HCT116 (cell line): ENCODE measurements at regions not wholly inside any gene's neighbourhood (a gene's known extent, or its start where the extent isn't known, plus 50 kb on each side); places are given as distances from the start of the nearest gene placed in this dataset.

Experiments used
- ATAC-seq: fragments of 200-7000 bp; cut with Tn5 transposase; 2 replicates; pipeline ENCODE4 v1.9.1; 2020; ENCODE audit warnings: mild to moderate bottlenecking, moderate library complexity
- BruUV-seq: library from RNA; stranded (reverse); fragments of 400-500 nt; replicated peaks from 2 replicates; lab custom pipeline; 2021; lab: Mats Ljungman, UMichigan
- CTCF ChIA-PET: fragments of 300-600 bp; sonication (Branson Sonifier 250); formaldehyde crosslinking; loops from one replicate; lab custom pipeline; 2021; ENCODE audit warnings: antibody characterized with exemption; lab: Charles Lee
- POLR2A ChIA-PET: fragments of 300-600, 350-600 bp; sonication (Branson Sonifier 250); formaldehyde crosslinking; loops from one replicate; lab custom pipeline; 2021; ENCODE audit warnings: antibody characterized with exemption; lab: Charles Lee
- RAD21 ChIA-PET, 2 experiments: fragments of 300-600 bp; sonication (Branson Sonifier 250); formaldehyde crosslinking; loops; one replicate each; lab custom pipeline; 2023; ENCODE audit warnings: low total read pairs in 2 of 2; ENCODE audit not compliant: uncharacterized antibody in 2 of 2, unreplicated experiment in 2 of 2, low non-redundant PET in 1 of 2; lab: Charles Lee
- DNase-seq: peaks from one replicate; pipeline ENCODE4 v3.0.0-alpha.2; 2010; ENCODE audit warnings: low read depth, low spot score
- H2AFZ ChIP-seq: fragments of 200-600 bp; shearing (Covaris generic), sonication (generic); 2 replicates; pipeline ENCODE4 v1.6.1; 2017; ENCODE audit warnings: low read depth, mixed run types, mixed read lengths, antibody characterized with exemption, low read length; ENCODE audit not compliant: poor library complexity, severe bottlenecking
- H3K27ac ChIP-seq: 2 replicates; pipeline ENCODE4 v1.5.1; 2012; ENCODE audit warnings: low read depth, low read length
- H3K27me3 ChIP-seq: fragments of 200-600 bp; sonication (generic); 2 replicates; pipeline ENCODE4 v1.6.1; 2016; ENCODE audit warnings: mixed run types, low read length, mixed read lengths; ENCODE audit not compliant: insufficient read depth
- H3K36me3 ChIP-seq, 2 experiments: fragments of 200-500 bp in 1 of 2; fragments of 200-600 bp in 1 of 2; sonication (Bioruptor generic) in 1 of 2; sonication (generic) in 1 of 2; 2 replicates each; pipeline versions ENCODE4 v1.5.1 to v1.6.1; 2014 to 2016; ENCODE audit warnings: low read length in 2 of 2, inconsistent platforms in 1 of 2, mixed read lengths in 1 of 2, mixed run types in 1 of 2; ENCODE audit not compliant: insufficient read depth in 2 of 2, control insufficient read depth in 1 of 2
- H3K4me1 ChIP-seq, 2 experiments: fragments of 200-600 bp in 1 of 2; sonication (generic) in 1 of 2; 2 replicates each; pipeline versions ENCODE4 v1.5.1 to v1.6.1; 2012 to 2017; ENCODE audit warnings: low read length in 2 of 2, inconsistent platforms in 1 of 2, mild to moderate bottlenecking in 1 of 2, mixed read lengths in 1 of 2, mixed run types in 1 of 2, moderate library complexity in 1 of 2; ENCODE audit not compliant: insufficient read depth in 2 of 2, control insufficient read depth in 1 of 2
- H3K4me2 ChIP-seq: fragments of 200-600 bp; sonication (generic); 2 replicates; pipeline ENCODE4 v1.6.1; 2017; ENCODE audit warnings: mixed run types, low read length, mixed read lengths
- H3K4me3 ChIP-seq, 2 experiments: fragments of 200-600 bp in 1 of 2; sonication (generic) in 1 of 2; replicated peaks in 1 of 2; 2 replicates each; pipeline ENCODE4 v1.5.1; 2011 to 2016; ENCODE audit warnings: low read length in 2 of 2, control low read depth in 1 of 2, low read depth in 1 of 2, mild to moderate bottlenecking in 1 of 2, mixed read lengths in 1 of 2, mixed run types in 1 of 2
- H3K79me2 ChIP-seq: fragments of 200-600 bp; sonication (generic); 2 replicates; pipeline ENCODE4 v1.6.1; 2017; ENCODE audit warnings: mild to moderate bottlenecking, mixed run types, low read length, moderate library complexity, mixed read lengths; ENCODE audit not compliant: insufficient read depth
- H3K9ac ChIP-seq: fragments of 200-600 bp; sonication (generic); 2 replicates; pipeline ENCODE4 v1.6.1; 2016; ENCODE audit warnings: low read length, mixed read lengths
- H3K9me2 ChIP-seq: fragments of 200-600 bp; sonication (generic), shearing (Covaris generic); 2 replicates; pipeline ENCODE4 v1.6.1; 2017; ENCODE audit warnings: mixed run types, mild to moderate bottlenecking, moderate library complexity; ENCODE audit not compliant: insufficient read depth
- H3K9me3 ChIP-seq, 2 experiments: fragments of 200-500 bp in 1 of 2; fragments of 200-600 bp in 1 of 2; sonication (Bioruptor generic) in 1 of 2; sonication (generic) in 1 of 2; 2 replicates each; pipeline ENCODE4 v1.6.1; 2014 to 2017; ENCODE audit warnings: low read length in 2 of 2, mixed read lengths in 2 of 2, inconsistent platforms in 1 of 2, low read depth in 1 of 2, mild to moderate bottlenecking in 1 of 2, mixed run types in 1 of 2, moderate library complexity in 1 of 2; ENCODE audit not compliant: control insufficient read depth in 1 of 2, insufficient read depth in 1 of 2
- H4K20me1 ChIP-seq: fragments of 200-600 bp; sonication (generic), shearing (Covaris generic); 2 replicates; pipeline ENCODE4 v1.6.1; 2017; ENCODE audit warnings: mixed run types, mild to moderate bottlenecking, moderate library complexity; ENCODE audit not compliant: insufficient read depth
- CBX3 ChIP-seq: IDR thresholded peaks from 2 replicates; pipeline ENCODE4 v1.6.1; 2012; ENCODE audit warnings: low read depth
- CEBPB ChIP-seq: IDR thresholded peaks from 2 replicates; pipeline ENCODE4 v1.6.1; 2012; ENCODE audit warnings: low read depth
- ELF1 ChIP-seq: IDR thresholded peaks from 2 replicates; pipeline ENCODE4 v1.6.1; 2012; ENCODE audit warnings: low read depth, borderline replicate concordance
- EZH2 ChIP-seq: fragments of 200-600 bp; sonication (generic); IDR thresholded peaks from 2 replicates; pipeline ENCODE4 v1.6.1; 2017; ENCODE audit warnings: antibody characterized with exemption, mixed run types
- EZH2phosphoT487 ChIP-seq: fragments of 200-600 bp; IDR thresholded peaks from 2 replicates; pipeline ENCODE4 v1.6.1; 2018; ENCODE audit warnings: antibody characterized with exemption, borderline replicate concordance
- POLR2AphosphoS5 ChIP-seq: IDR thresholded peaks from 2 replicates; pipeline ENCODE4 v1.6.1; 2011; ENCODE audit warnings: mild to moderate bottlenecking, low read depth, low read length, moderate library complexity
- RAD21 ChIP-seq: IDR thresholded peaks from 2 replicates; pipeline ENCODE4 v1.6.1; 2012; ENCODE audit warnings: low read depth, mild to moderate bottlenecking
- REST ChIP-seq: IDR thresholded peaks from 2 replicates; pipeline ENCODE4 v1.6.1; 2012; ENCODE audit warnings: low read depth
- SIN3A ChIP-seq: IDR thresholded peaks from 2 replicates; pipeline ENCODE4 v1.6.1; 2012; ENCODE audit warnings: low read depth
- SRF ChIP-seq: IDR thresholded peaks from 2 replicates; pipeline ENCODE4 v1.6.1; 2012; ENCODE audit warnings: low read depth
- YY1 ChIP-seq: IDR thresholded peaks from 2 replicates; pipeline ENCODE4 v1.6.1; 2011; ENCODE audit warnings: low read length, low read depth, moderate library complexity, mild to moderate bottlenecking; ENCODE audit not compliant: insufficient replicate concordance; ENCODE audit errors: extremely low read depth
- ZFX ChIP-seq: fragments of 450-650 bp; IDR thresholded peaks from 2 replicates; pipeline ENCODE4 v1.6.1; 2017
- ZNF274 ChIP-seq: fragments of 200-500 bp; sonication (Bioruptor generic); IDR thresholded peaks from 2 replicates; pipeline ENCODE4 v1.6.1; 2014; ENCODE audit warnings: mild to moderate bottlenecking, low read depth, low read length, inconsistent platforms
- intact Hi-C: fragments of 100-400 bp; cut with micrococcal nuclease; formaldehyde crosslinking; loops from 2 replicates; pipeline ENCODE4 v1.10.0; 2022

GRCh38 chr2:236684504-236685256, 115.1 kb downstream of the ACKR3 start:
- intact Hi-C loops: no loop called here

More at GRCh38 chr2:236684504-236685256, 115.1 kb downstream of the ACKR3 start:
- POLR2A ChIA-PET: no interaction called here
- Histone ChIP-seq H3K79me2 (no peaks in the 10 kb centered on the region), H3K4me1 (no peaks in the 10 kb centered on the region), H4K20me1 (no peaks in the 10 kb centered on the region; the same call in 1 of the 2 replicates), H3K27ac (no peak overlapping the region), H3K4me2 (no peak overlapping the region), H2AFZ (no peak overlapping the region), H3K9ac (no peak overlapping the region), H3K27me3 (peaks cover 46% of the 10 kb centered on the region), H3K9me2 (no peaks in the 10 kb centered on the region), H3K9me3 (no peaks in the 10 kb centered on the region), H3K36me3 (no peaks in the 10 kb centered on the region), H3K4me3 (no peak overlapping the region)
- CTCF ChIA-PET: no interaction called here
- RAD21 ChIA-PET: no interaction called here
- DNase-seq (no peak), ATAC-seq (no peak)
- no peak for TF ChIP-seq EZH2
- TF ChIP-seq SRF: no peak
- no peak for TF ChIP-seq ELF1
- no peak for TF ChIP-seq CBX3
- TF ChIP-seq YY1: no peak
- no peak for TF ChIP-seq REST
- no peak for TF ChIP-seq SIN3A
- TF ChIP-seq POLR2AphosphoS5: no peak
- TF ChIP-seq EZH2phosphoT487: no peak
- TF ChIP-seq ZFX: no peak
- no peak for TF ChIP-seq CEBPB
- no peak for TF ChIP-seq ZNF274
- TF ChIP-seq RAD21: no peak
- no TSS peak for BruUV-seq
